Keratinocyte (primary cell): ENCODE measurements at regions not wholly inside any gene's neighbourhood (a gene's known extent, or its start where the extent isn't known, plus 50 kb on each side); places are given as distances from the start of the nearest gene placed in this dataset.

Experiments used
- DNase-seq: peaks from one replicate; pipeline ENCODE4 v3.0.0-alpha.2; 2011; ENCODE audit warnings: low read depth, missing footprints, low spot score
- FAIRE-seq: peaks from 2 replicates; lab custom pipeline; 2011; peaks lifted over from hg19 to GRCh38; lab: Jason Lieb, UNC
- H2AFZ ChIP-seq: 2 replicates; pipeline ENCODE4 v1.6.0; 2012; ENCODE audit warnings: low read length, control low read depth, inconsistent platforms; ENCODE audit not compliant: control insufficient read depth
- H3K27ac ChIP-seq: 2 replicates; pipeline ENCODE4 v1.5.1; 2011; ENCODE audit warnings: low read length; ENCODE audit not compliant: control insufficient read depth, insufficient read depth
- H3K27me3 ChIP-seq: 3 replicates; pipeline ENCODE4 v1.6.0; 2011; ENCODE audit warnings: low read length; ENCODE audit not compliant: control insufficient read depth, insufficient read depth; ENCODE audit errors: extremely low read depth
- H3K36me3 ChIP-seq, 2 experiments: 2 replicates in 1 of 2; 3 replicates in 1 of 2; pipeline ENCODE4 v1.5.1; 2011; ENCODE audit warnings: low read length in 2 of 2, mild to moderate bottlenecking in 1 of 2; ENCODE audit not compliant: control insufficient read depth in 2 of 2, insufficient read depth in 2 of 2; ENCODE audit errors: extremely low read depth in 1 of 2
- H3K4me1 ChIP-seq: 3 replicates; pipeline ENCODE4 v1.5.1; 2011; ENCODE audit warnings: low read length; ENCODE audit not compliant: control insufficient read depth, insufficient read depth; ENCODE audit errors: extremely low read depth
- H3K4me2 ChIP-seq: 3 replicates; pipeline ENCODE4 v1.6.0; 2011; ENCODE audit warnings: low read depth, low read length; ENCODE audit not compliant: control insufficient read depth, insufficient read depth; ENCODE audit errors: extremely low read depth
- H3K4me3 ChIP-seq, 3 experiments: fragments of 200-600 bp in 1 of 3; sonication (generic) in 1 of 3; 2 replicates in 2 of 3; 3 replicates in 1 of 3; pipeline ENCODE4 v1.5.1; 2011 to 2016; ENCODE audit warnings: low read length in 3 of 3, mild to moderate bottlenecking in 3 of 3, control low read depth in 2 of 3, inconsistent platforms in 1 of 3, low read depth in 1 of 3, mixed read lengths in 1 of 3, mixed run types in 1 of 3, moderate library complexity in 1 of 3; ENCODE audit not compliant: control insufficient read depth in 2 of 3, insufficient read depth in 2 of 3; ENCODE audit errors: extremely low read depth in 1 of 3
- H3K79me2 ChIP-seq: 2 replicates; pipeline ENCODE4 v1.6.0; 2012; ENCODE audit warnings: low read length; ENCODE audit not compliant: control insufficient read depth, insufficient read depth
- H3K9ac ChIP-seq: 3 replicates; pipeline ENCODE4 v1.6.0; 2011; ENCODE audit warnings: low read length; ENCODE audit not compliant: control insufficient read depth, insufficient read depth; ENCODE audit errors: extremely low read depth
- H3K9me1 ChIP-seq: 3 replicates; pipeline ENCODE4 v1.6.0; 2011; ENCODE audit warnings: low read length; ENCODE audit not compliant: control insufficient read depth, insufficient read depth; ENCODE audit errors: extremely low read depth
- H3K9me3 ChIP-seq: 2 replicates; pipeline ENCODE4 v1.5.1; 2012; ENCODE audit warnings: low read depth, low read length; ENCODE audit not compliant: control insufficient read depth
- H4K20me1 ChIP-seq: 3 replicates; pipeline ENCODE4 v1.6.0; 2011; ENCODE audit warnings: low read length; ENCODE audit not compliant: control insufficient read depth, insufficient read depth; ENCODE audit errors: extremely low read depth
- CTCF ChIP-seq, 3 experiments: IDR thresholded peaks in 1 of 3; conservative IDR thresholded peaks in 1 of 3; optimal IDR thresholded peaks in 1 of 3; 2 replicates in 2 of 3; 3 replicates in 1 of 3; pipeline versions ENCODE3 to v1.5.1; 2011; ENCODE audit warnings: low read length in 3 of 3, mild to moderate bottlenecking in 3 of 3, moderate library complexity in 2 of 3, control low read depth in 1 of 3, inconsistent platforms in 1 of 3; ENCODE audit not compliant: insufficient read depth in 2 of 3; ENCODE audit errors: extremely low read depth in 1 of 3
- EZH2 ChIP-seq: IDR thresholded peaks from one replicate; pipeline ENCODE4 v1.6.1; 2012; ENCODE audit warnings: inconsistent platforms, mild to moderate bottlenecking, low read length, moderate library complexity
- dilution Hi-C: fragments of 300-500 bp; cut with MboI; formaldehyde crosslinking; loops from one replicate; pipeline ENCODE4 v1.7.0; 2020; ENCODE audit warnings: low sequenced_read_pairs; ENCODE audit not compliant: extremely low pct_ligation_motif_present

GRCh38 chr22:48336339-48337060 is 1491.2 kb downstream of the BRD1 start:
- TF ChIP-seq EZH2 (no peak), CTCF (optimal IDR thresholded peaks at IDR 0.05 in 1 of 3, IDR thresholded peaks at IDR 0.05 in 1 of 3, conservative IDR thresholded peaks at IDR 0.05 in 1 of 3; ENCODE audit: extremely low read depth in 1 of 3, insufficient read depth in 2 of 3, low read length in 3 of 3) (no peak)

GRCh38 chr22:48335442-48336139 is 1492.1 kb downstream of the BRD1 start:
- no peak overlapping the region for H3K9ac ChIP-seq
- no peak for TF ChIP-seq EZH2
- no peak for TF ChIP-seq CTCF (optimal IDR thresholded peaks at IDR 0.05 in 1 of 3, IDR thresholded peaks at IDR 0.05 in 1 of 3, conservative IDR thresholded peaks at IDR 0.05 in 1 of 3; ENCODE audit: extremely low read depth in 1 of 3, insufficient read depth in 2 of 3, low read length in 3 of 3)
- no peaks in the 10 kb centered on the region for H3K79me2 ChIP-seq
- DNase-seq (no peak), FAIRE-seq (no peak)
- H3K4me1 ChIP-seq, result no peaks in the 10 kb centered on the region
- no peaks in the 10 kb centered on the region for H4K20me1 ChIP-seq
- no peak overlapping the region for H2AFZ ChIP-seq
- H3K4me2 ChIP-seq, result no peak overlapping the region
- H3K27me3 ChIP-seq, result no peaks in the 10 kb centered on the region
- H3K4me3 ChIP-seq, result no peak overlapping the region
- H3K27ac ChIP-seq, result no peak overlapping the region
- H3K9me1 ChIP-seq, result no peaks in the 10 kb centered on the region
- H3K9me3 ChIP-seq, result peaks cover 29% of the 10 kb centered on the region
- dilution Hi-C loops, result no loop called here
- no peaks in the 10 kb centered on the region for H3K36me3 ChIP-seq

More at GRCh38 chr22:48336339-48337060, 1491.2 kb downstream of the BRD1 start:
- H3K27ac ChIP-seq, result no peak overlapping the region
- no peaks in the 10 kb centered on the region for H3K4me1 ChIP-seq
- H2AFZ ChIP-seq, result no peak overlapping the region
- H3K9me3 ChIP-seq, result peaks cover 28% of the 10 kb centered on the region
- no peaks in the 10 kb centered on the region for H3K27me3 ChIP-seq
- H3K9ac ChIP-seq, result no peak overlapping the region
- dilution Hi-C loops, result no loop called here
- H3K79me2 ChIP-seq, result no peaks in the 10 kb centered on the region
- H3K9me1 ChIP-seq, result no peaks in the 10 kb centered on the region
- DNase-seq, result no peak
- no peak for FAIRE-seq
- no peak overlapping the region for H3K4me2 ChIP-seq
- H3K36me3 ChIP-seq, result no peaks in the 10 kb centered on the region
- no peaks in the 10 kb centered on the region for H4K20me1 ChIP-seq
- H3K4me3 ChIP-seq, result no peak overlapping the region
